22Rv1 (cell line): ENCODE measurements at regions not wholly inside any gene's neighbourhood (a gene's known extent, or its start where the extent isn't known, plus 50 kb on each side); places are given as distances from the start of the nearest gene placed in this dataset.

Source experiments
- CTCF ChIP-seq: fragments of 450-650 bp; IDR thresholded peaks from 2 replicates; pipeline ENCODE4 v1.5.1; 2017; ENCODE audit warnings: mild to moderate bottlenecking
- ZFX ChIP-seq: fragments of 450-650 bp; IDR thresholded peaks from 2 replicates; pipeline ENCODE4 v1.6.1; 2017; ENCODE audit warnings: antibody characterized with exemption, borderline replicate concordance

GRCh38 chr5:106877881-106878280 lies 792.9 kb downstream of the EFNA5 start:
- TF ChIP-seq CTCF (no peak), ZFX (no peak)
